CD4-positive, alpha-beta T cell (primary cell): ENCODE measurements at regions not wholly inside any gene's neighbourhood (a gene's known extent, or its start where the extent isn't known, plus 50 kb on each side); places are given as distances from the start of the nearest gene placed in this dataset.

Experiments used
- ATAC-seq: fragments of 200-7000 bp; cut with Tn5 transposase; one replicate; pipeline ENCODE4 v1.10.0; 2022; ENCODE audit warnings: mild to moderate bottlenecking; ENCODE audit not compliant: poor library complexity
- CTCF ChIA-PET: fragments of 350-600 bp; sonication (Branson Sonifier 250); formaldehyde crosslinking; loops from one replicate; lab custom pipeline; 2021; ENCODE audit warnings: antibody characterized with exemption, inconsistent platforms; lab: Charles Lee
- POLR2A ChIA-PET: fragments of 350-600 bp; sonication (Branson Sonifier 250); formaldehyde crosslinking; loops from one replicate; lab custom pipeline; 2021; ENCODE audit warnings: antibody characterized with exemption, inconsistent platforms; lab: Charles Lee
- DNase-seq, 14 experiments: peaks; one replicate each; pipeline ENCODE4 v3.0.0-alpha.2; 2013 to 2020; ENCODE audit warnings: mixed read lengths in 2 of 14
- H3K27ac ChIP-seq, 2 donors: one replicate each; pipeline versions ENCODE4 v1.5.1 to v1.7.0; 2013; ENCODE audit warnings: low read length in 2 of 2, low read depth in 1 of 2, mild to moderate bottlenecking in 1 of 2
- H3K27me3 ChIP-seq, 2 experiments: 1 replicate in 1 of 2; 2 replicates in 1 of 2; pipeline versions ENCODE4 v1.6.1 to v1.7.0; 2013; ENCODE audit warnings: low read length in 2 of 2, control low read depth in 1 of 2, mild to moderate bottlenecking in 1 of 2, moderate library complexity in 1 of 2; ENCODE audit not compliant: insufficient read depth in 2 of 2, control insufficient read depth in 1 of 2
- H3K36me3 ChIP-seq: one replicate; pipeline ENCODE4 v1.6.1; 2013; ENCODE audit warnings: low read length, control low read depth; ENCODE audit not compliant: insufficient read depth
- H3K4me1 ChIP-seq: one replicate; pipeline ENCODE4 v1.6.1; 2013; ENCODE audit warnings: low read length, control low read depth; ENCODE audit not compliant: insufficient read depth
- H3K4me3 ChIP-seq: one replicate; pipeline ENCODE4 v1.5.1; 2013; ENCODE audit warnings: mild to moderate bottlenecking, low read length, moderate library complexity
- H3K9me3 ChIP-seq, 2 experiments: 1 replicate in 1 of 2; 2 replicates in 1 of 2; pipeline versions ENCODE4 v1.6.1 to v1.7.0; 2013; ENCODE audit warnings: low read length in 2 of 2, mild to moderate bottlenecking in 2 of 2, control low read depth in 1 of 2, moderate library complexity in 1 of 2; ENCODE audit not compliant: control insufficient read depth in 1 of 2, insufficient read depth in 1 of 2
- H3K27ac Mint-ChIP-seq: one replicate; pipeline ENCODE4 v1.8.0; 2020; ENCODE audit warnings: mixed read lengths
- H3K27me3 Mint-ChIP-seq: one replicate; pipeline ENCODE4 v1.8.0; 2021; ENCODE audit warnings: mixed read lengths
- H3K36me3 Mint-ChIP-seq: one replicate; pipeline ENCODE4 v1.8.0; 2021; ENCODE audit warnings: low read depth, mixed read lengths
- H3K4me1 Mint-ChIP-seq: one replicate; pipeline ENCODE4 v1.8.0; 2021; ENCODE audit warnings: low read depth, mixed read lengths
- H3K4me3 Mint-ChIP-seq: one replicate; pipeline ENCODE4 v1.8.0; 2020; ENCODE audit warnings: mild to moderate bottlenecking, mixed read lengths
- H3K9me3 Mint-ChIP-seq: one replicate; pipeline ENCODE4 v1.8.0; 2020; ENCODE audit warnings: mixed read lengths
- CTCF ChIP-seq: fragments of 200-600 bp; IDR thresholded peaks from one replicate; pipeline ENCODE4 v1.8.0; 2022; ENCODE audit warnings: antibody characterized with exemption, mild to moderate bottlenecking
- intact Hi-C, 2 experiments: fragments of 100-400 bp; cut with DNase I in 1 of 2; cut with micrococcal nuclease in 1 of 2; formaldehyde crosslinking; loops; one replicate each; pipeline versions ENCODE4 v1.15.1 to v1.9.0; 2023 to 2025; cut with DNase I, micrococcal nuclease

- H3K4me1 ChIP-seq, result peaks cover 4% of the 10 kb centered on the region
- ATAC-seq (no peak), DNase-seq (no peak)
- ChIA-PET POLR2A (no interaction called here), CTCF (no interaction called here)
- intact Hi-C loops, result no loop called here
- H3K36me3 ChIP-seq, result no peaks in the 10 kb centered on the region
- Mint-ChIP-seq H3K9me3 (no peaks in the 10 kb centered on the region), H3K4me1 (no peaks in the 10 kb centered on the region), H3K27me3 (no peaks in the 10 kb centered on the region), H3K36me3 (no peaks in the 10 kb centered on the region), H3K27ac (no peak overlapping the region), H3K4me3 (no peak overlapping the region)
- H3K27me3 ChIP-seq, result no peaks in the 10 kb centered on the region
- no peak overlapping the region for H3K27ac ChIP-seq
- no peaks in the 10 kb centered on the region for H3K9me3 ChIP-seq
- no peak overlapping the region for H3K4me3 ChIP-seq
- TF ChIP-seq CTCF, result no peak
Observed at GRCh38 chr10:3404381-3404780, 231.8 kb upstream of the PITRM1 start.

DNA sequence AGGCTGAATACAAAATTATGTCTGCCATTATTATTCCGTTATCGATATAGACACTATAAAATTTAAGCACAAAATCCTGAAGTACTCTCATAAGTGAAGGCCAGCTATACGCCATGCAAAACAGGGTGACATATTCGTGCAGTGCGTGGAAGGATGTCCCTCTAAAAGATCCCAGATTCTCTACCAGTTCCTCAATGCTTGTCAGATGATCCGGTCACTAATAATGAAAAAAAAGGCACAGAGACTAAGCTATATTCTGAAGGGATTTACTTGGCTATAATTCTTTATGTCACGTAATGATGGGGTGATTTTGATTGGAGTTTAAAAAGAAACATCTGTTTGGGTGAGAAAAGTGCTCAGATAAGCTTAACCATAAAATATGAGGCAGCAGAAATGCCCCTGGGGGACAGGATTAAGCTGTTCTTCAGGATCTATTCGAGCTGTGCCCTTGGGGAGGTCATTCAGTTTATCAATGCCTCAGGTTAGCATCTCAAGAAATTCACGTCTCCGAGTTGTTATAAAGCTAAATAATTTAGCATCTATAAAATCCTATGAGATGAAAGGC lies 229.7 kb upstream of the PITRM1 start:
- CTCF ChIA-PET, result interaction anchor here (1.0 kb wide), 1 partner anchor 8 kb away, joined by 3 read pairs; no protein-coding TSS in a partner anchor
- no peak overlapping the region for H3K27ac Mint-ChIP-seq

GRCh38 chr10:3401491-3401938 lies 228.9 kb upstream of the PITRM1 start:
- CTCF ChIA-PET, result no interaction called here
- Histone ChIP-seq H3K4me1 (no peaks in the 10 kb centered on the region), H3K4me3 (no peak overlapping the region), H3K9me3 (no peaks in the 10 kb centered on the region), H3K27ac (no peak overlapping the region), H3K36me3 (no peaks in the 10 kb centered on the region), H3K27me3 (no peaks in the 10 kb centered on the region)
- H3K27ac Mint-ChIP-seq, result no peak overlapping the region
- H3K27me3 Mint-ChIP-seq, result no peaks in the 10 kb centered on the region
- no peak for TF ChIP-seq CTCF
- no peak overlapping the region for H3K4me3 Mint-ChIP-seq
- no peak for ATAC-seq
- no peaks in the 10 kb centered on the region for H3K9me3 Mint-ChIP-seq
- POLR2A ChIA-PET, result no interaction called here
- no peaks in the 10 kb centered on the region for H3K4me1 Mint-ChIP-seq
- no peaks in the 10 kb centered on the region for H3K36me3 Mint-ChIP-seq
- intact Hi-C loops, result no loop called here
- DNase-seq, result no peak

More for the DNA sequence above, 229.7 kb upstream of the PITRM1 start:
- no peaks in the 10 kb centered on the region for H3K36me3 ChIP-seq
- H3K9me3 ChIP-seq, result no peaks in the 10 kb centered on the region
- ATAC-seq (no peak), DNase-seq (no peak)
- POLR2A ChIA-PET, result no interaction called here
- TF ChIP-seq CTCF, result no peak
- H3K36me3 Mint-ChIP-seq, result no peaks in the 10 kb centered on the region
- H3K27me3 ChIP-seq, result no peaks in the 10 kb centered on the region
- no peaks in the 10 kb centered on the region for H3K27me3 Mint-ChIP-seq
- no peaks in the 10 kb centered on the region for H3K4me1 ChIP-seq
- no peak overlapping the region for H3K4me3 Mint-ChIP-seq
- H3K27ac ChIP-seq, result no peak overlapping the region
- intact Hi-C loops, result no loop called here
- H3K9me3 Mint-ChIP-seq, result no peaks in the 10 kb centered on the region
- H3K4me3 ChIP-seq, result no peak overlapping the region
- H3K4me1 Mint-ChIP-seq, result no peaks in the 10 kb centered on the region
